Astrocyte (in vitro differentiated cells and primary cell): ENCODE measurements at regions not wholly inside any gene's neighbourhood (a gene's known extent, or its start where the extent isn't known, plus 50 kb on each side); places are given as distances from the start of the nearest gene placed in this dataset.

ENCODE experiments used
- DNase-seq: peaks from one replicate; pipeline ENCODE4 v3.0.0-alpha.2; 2010; ENCODE audit warnings: low read depth
- FAIRE-seq: peaks from 2 replicates; lab custom pipeline; 2011; peaks lifted over from hg19 to GRCh38; lab: Jason Lieb, UNC
- H2AFZ ChIP-seq: 2 replicates; pipeline ENCODE4 v1.6.0; 2012; ENCODE audit warnings: low read depth, low read length, inconsistent platforms
- H3K27ac ChIP-seq: 2 replicates; pipeline ENCODE4 v1.5.1; 2011; ENCODE audit warnings: low read depth, low read length, inconsistent platforms
- H3K27me3 ChIP-seq: 2 replicates; pipeline ENCODE4 v1.6.0; 2011; ENCODE audit warnings: low read length, inconsistent platforms; ENCODE audit not compliant: insufficient read depth
- H3K36me3 ChIP-seq: 2 replicates; pipeline ENCODE4 v1.5.1; 2011; ENCODE audit warnings: low read length, inconsistent platforms; ENCODE audit not compliant: insufficient read depth
- H3K4me1 ChIP-seq: 2 replicates; pipeline ENCODE4 v1.5.1; 2011; ENCODE audit warnings: low read length, inconsistent platforms; ENCODE audit not compliant: insufficient read depth
- H3K4me2 ChIP-seq: 2 replicates; pipeline ENCODE4 v1.6.0; 2012; ENCODE audit warnings: low read length, inconsistent platforms
- H3K4me3 ChIP-seq: 2 replicates; pipeline ENCODE4 v1.5.1; 2011; ENCODE audit warnings: low read depth, mild to moderate bottlenecking, low read length, inconsistent platforms; ENCODE audit not compliant: insufficient read depth
- H3K79me2 ChIP-seq: 2 replicates; pipeline ENCODE4 v1.6.0; 2012; ENCODE audit warnings: mild to moderate bottlenecking, low read length, inconsistent platforms; ENCODE audit not compliant: insufficient read depth
- H3K9ac ChIP-seq: 2 replicates; pipeline ENCODE4 v1.6.0; 2012; ENCODE audit warnings: mild to moderate bottlenecking, low read length, inconsistent platforms
- H3K9me3 ChIP-seq: 2 replicates; pipeline ENCODE4 v1.5.1; 2012; ENCODE audit warnings: low read depth, mild to moderate bottlenecking, low read length, inconsistent platforms; ENCODE audit not compliant: insufficient read depth
- H4K20me1 ChIP-seq: 2 replicates; pipeline ENCODE4 v1.6.0; 2012; ENCODE audit warnings: low read length, inconsistent platforms; ENCODE audit not compliant: insufficient read depth
- H3K27ac Mint-ChIP-seq: one replicate; pipeline ENCODE4 v1.8.0; 2021; ENCODE audit warnings: mild to moderate bottlenecking, mixed read lengths; ENCODE audit not compliant: unreplicated experiment
- H3K27me3 Mint-ChIP-seq: one replicate; pipeline ENCODE4 v1.8.0; 2021; ENCODE audit warnings: low read depth, mixed read lengths; ENCODE audit not compliant: unreplicated experiment
- H3K36me3 Mint-ChIP-seq: one replicate; pipeline ENCODE4 v1.8.0; 2021; ENCODE audit warnings: low read depth, mixed read lengths; ENCODE audit not compliant: unreplicated experiment
- H3K4me1 Mint-ChIP-seq: one replicate; pipeline ENCODE4 v1.8.0; 2021; ENCODE audit warnings: low read depth, mixed read lengths; ENCODE audit not compliant: unreplicated experiment
- H3K4me3 Mint-ChIP-seq: one replicate; pipeline ENCODE4 v1.8.0; 2021; ENCODE audit warnings: mild to moderate bottlenecking, moderate library complexity, mixed read lengths; ENCODE audit not compliant: unreplicated experiment
- H3K9me3 Mint-ChIP-seq: one replicate; pipeline ENCODE4 v1.8.0; 2021; ENCODE audit warnings: mild to moderate bottlenecking, mixed read lengths; ENCODE audit not compliant: unreplicated experiment
- CTCF ChIP-seq: IDR thresholded peaks from 2 replicates; pipeline ENCODE4 v1.5.1; 2011; ENCODE audit warnings: low read depth, mild to moderate bottlenecking, inconsistent platforms, low read length, moderate library complexity; ENCODE audit not compliant: insufficient read depth
- EZH2 ChIP-seq: IDR thresholded peaks from 2 replicates; pipeline ENCODE4 v1.6.1; 2012; ENCODE audit warnings: mild to moderate bottlenecking, low read length, inconsistent platforms; ENCODE audit not compliant: insufficient read depth

DNA sequence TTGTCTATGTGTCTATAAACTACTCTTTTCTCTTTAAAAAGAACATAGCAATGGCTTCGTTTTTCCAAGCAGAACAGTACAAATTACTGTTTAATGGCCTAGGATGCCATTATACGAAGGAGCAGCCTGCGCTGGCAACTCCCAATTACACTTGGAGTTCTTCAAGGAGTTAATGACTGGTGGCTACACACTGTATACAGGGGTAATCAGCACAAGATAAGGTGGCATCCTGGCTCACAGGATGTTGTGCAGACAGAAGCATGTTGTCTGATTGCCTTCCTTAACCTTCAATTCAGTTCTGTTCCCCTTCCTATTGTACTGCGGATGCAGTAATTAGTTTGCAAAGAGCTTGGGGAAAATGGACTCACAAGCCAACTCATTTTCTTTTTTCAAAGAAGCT lies 250.7 kb upstream of the ROBO2 start:
- no peaks in the 10 kb centered on the region for H3K27me3 Mint-ChIP-seq
- no peaks in the 10 kb centered on the region for H3K79me2 ChIP-seq
- no peak overlapping the region for H3K27ac ChIP-seq
- no peaks in the 10 kb centered on the region for H3K9me3 Mint-ChIP-seq
- H3K27ac Mint-ChIP-seq: no peak overlapping the region
- H2AFZ ChIP-seq: no peak overlapping the region
- H3K9me3 ChIP-seq: no peaks in the 10 kb centered on the region
- no peak for FAIRE-seq
- H3K36me3 Mint-ChIP-seq: no peaks in the 10 kb centered on the region
- no peak for DNase-seq
- no peak for TF ChIP-seq CTCF
- TF ChIP-seq EZH2: no peak
- H3K9ac ChIP-seq: no peak overlapping the region
- no peak overlapping the region for H3K4me2 ChIP-seq
- H3K36me3 ChIP-seq: no peaks in the 10 kb centered on the region
- no peak overlapping the region for H3K4me3 ChIP-seq
- no peak overlapping the region for H3K4me3 Mint-ChIP-seq
- H3K27me3 ChIP-seq: no peaks in the 10 kb centered on the region
- no peaks in the 10 kb centered on the region for H4K20me1 ChIP-seq
- H3K4me1 Mint-ChIP-seq: no peaks in the 10 kb centered on the region
- no peaks in the 10 kb centered on the region for H3K4me1 ChIP-seq

- H3K4me1 Mint-ChIP-seq: no peaks in the 10 kb centered on the region
Observed at GRCh38 chr3:76811418-76811817, 228.5 kb upstream of the ROBO2 start.

More at GRCh38 chr3:76811418-76811817, 228.5 kb upstream of the ROBO2 start:
- DNase-seq (no peak), FAIRE-seq (no peak)
- Histone ChIP-seq H3K27me3 (no peaks in the 10 kb centered on the region), H3K79me2 (no peaks in the 10 kb centered on the region), H2AFZ (no peak overlapping the region), H3K36me3 (no peaks in the 10 kb centered on the region), H4K20me1 (no peaks in the 10 kb centered on the region), H3K4me1 (no peaks in the 10 kb centered on the region), H3K9me3 (no peaks in the 10 kb centered on the region), H3K9ac (no peak overlapping the region), H3K4me3 (no peak overlapping the region), H3K27ac (no peak overlapping the region), H3K4me2 (no peak overlapping the region)
- H3K4me3 Mint-ChIP-seq: no peak overlapping the region
- H3K27me3 Mint-ChIP-seq: no peaks in the 10 kb centered on the region
- H3K36me3 Mint-ChIP-seq: no peaks in the 10 kb centered on the region
- no peak overlapping the region for H3K27ac Mint-ChIP-seq
- H3K9me3 Mint-ChIP-seq: no peaks in the 10 kb centered on the region
- TF ChIP-seq CTCF (no peak), EZH2 (no peak)
